Nephron progenitor cell (in vitro differentiated cells): ENCODE measurements at regions not wholly inside any gene's neighbourhood (a gene's known extent, or its start where the extent isn't known, plus 50 kb on each side); places are given as distances from the start of the nearest gene placed in this dataset.
A peak's percentile ranks its signal among the peaks of the same experiment; 100 is the strongest.

Experiments
- DNase-seq: peaks from one replicate; pipeline ENCODE4 v3.0.0; 2021
- H3K27ac Mint-ChIP-seq: 2 replicates; pipeline ENCODE4 v1.8.0; 2021; ENCODE audit warnings: mild to moderate bottlenecking, moderate library complexity, mixed read lengths
- H3K27me3 Mint-ChIP-seq: 2 replicates; pipeline ENCODE4 v1.8.0; 2021; ENCODE audit warnings: mild to moderate bottlenecking, low read depth, mixed read lengths; ENCODE audit not compliant: poor library complexity
- H3K36me3 Mint-ChIP-seq: 2 replicates; pipeline ENCODE4 v1.8.0; 2021; ENCODE audit warnings: low read depth, mixed read lengths
- H3K4me1 Mint-ChIP-seq: 2 replicates; pipeline ENCODE4 v1.8.0; 2021; ENCODE audit warnings: mixed read lengths
- H3K4me3 Mint-ChIP-seq: 2 replicates; pipeline ENCODE4 v1.8.0; 2021; ENCODE audit warnings: mild to moderate bottlenecking, moderate library complexity, mixed read lengths
- H3K9me3 Mint-ChIP-seq: 2 replicates; pipeline ENCODE4 v1.8.0; 2021; ENCODE audit warnings: mild to moderate bottlenecking, moderate library complexity, mixed read lengths
- CTCF ChIP-seq: fragments of 200-600 bp; sonication (generic); IDR thresholded peaks from 2 replicates; pipeline ENCODE4 v1.5.0; 2021; ENCODE audit warnings: antibody characterized with exemption

GRCh38 chr7:13069841-13070240 lies 382.4 kb downstream of the ARL4A start:
- H3K9me3 Mint-ChIP-seq, result no peaks in the 10 kb centered on the region
- no peak overlapping the region for H3K27ac Mint-ChIP-seq
- H3K4me3 Mint-ChIP-seq, result no peak overlapping the region
- no peaks in the 10 kb centered on the region for H3K36me3 Mint-ChIP-seq
- no peak for DNase-seq
- no peak for TF ChIP-seq CTCF
- no peaks in the 10 kb centered on the region for H3K27me3 Mint-ChIP-seq
- peaks cover 16% of the 10 kb centered on the region for H3K4me1 Mint-ChIP-seq

GRCh38 chr7:13072014-13072413 lies 384.6 kb downstream of the ARL4A start:
- Mint-ChIP-seq H3K9me3 (no peaks in the 10 kb centered on the region), H3K27me3 (no peaks in the 10 kb centered on the region), H3K36me3 (no peaks in the 10 kb centered on the region), H3K4me1 (peaks cover 12% of the 10 kb centered on the region), H3K27ac (peak overlapping the region; percentile 19), H3K4me3 (no peak overlapping the region)
- DNase-seq, result no peak
- TF ChIP-seq CTCF, result no peak

GRCh38 chr7:13077466-13077865 lies 390.0 kb downstream of the ARL4A start:
- DNase-seq, result no peak
- H3K27me3 Mint-ChIP-seq, result no peaks in the 10 kb centered on the region
- TF ChIP-seq CTCF, result no peak
- H3K4me1 Mint-ChIP-seq, result peaks cover 18% of the 10 kb centered on the region
- no peaks in the 10 kb centered on the region for H3K9me3 Mint-ChIP-seq
- no peak overlapping the region for H3K27ac Mint-ChIP-seq
- H3K4me3 Mint-ChIP-seq, result no peak overlapping the region
- H3K36me3 Mint-ChIP-seq, result no peaks in the 10 kb centered on the region

GRCh38 chr7:13078105-13078504 lies 390.7 kb downstream of the ARL4A start:
- DNase-seq, result no peak
- H3K4me1 Mint-ChIP-seq, result peaks cover 18% of the 10 kb centered on the region
- H3K27me3 Mint-ChIP-seq, result no peaks in the 10 kb centered on the region
- H3K36me3 Mint-ChIP-seq, result no peaks in the 10 kb centered on the region
- no peak for TF ChIP-seq CTCF
- H3K9me3 Mint-ChIP-seq, result no peaks in the 10 kb centered on the region
- no peak overlapping the region for H3K27ac Mint-ChIP-seq
- no peak overlapping the region for H3K4me3 Mint-ChIP-seq

GRCh38 chr7:13090959-13091358 lies 403.5 kb downstream of the ARL4A start:
- no peak for TF ChIP-seq CTCF
- H3K36me3 Mint-ChIP-seq, result no peaks in the 10 kb centered on the region
- no peaks in the 10 kb centered on the region for H3K4me1 Mint-ChIP-seq
- no peak for DNase-seq
- H3K9me3 Mint-ChIP-seq, result peaks cover 23% of the 10 kb centered on the region
- H3K27me3 Mint-ChIP-seq, result no peaks in the 10 kb centered on the region
- H3K4me3 Mint-ChIP-seq, result no peak overlapping the region
- H3K27ac Mint-ChIP-seq, result no peak overlapping the region

- no peaks in the 10 kb centered on the region for H3K27me3 Mint-ChIP-seq
These were observed 404.7 kb downstream of the ARL4A start for GRCh38 chr7:13091974-13092707.

More at GRCh38 chr7:13091974-13092707, 404.7 kb downstream of the ARL4A start:
- no peak for TF ChIP-seq CTCF
- Mint-ChIP-seq H3K27ac (no peak overlapping the region), H3K4me3 (no peak overlapping the region), H3K4me1 (peaks cover 9% of the 10 kb centered on the region), H3K9me3 (peaks cover 19% of the 10 kb centered on the region), H3K36me3 (no peaks in the 10 kb centered on the region)
- DNase-seq, result no peak
